HCT116 (cell line): ENCODE measurements at regions not wholly inside any gene's neighbourhood (a gene's known extent, or its start where the extent isn't known, plus 50 kb on each side); places are given as distances from the start of the nearest gene placed in this dataset.

Experiments
- ATAC-seq: fragments of 200-7000 bp; cut with Tn5 transposase; 2 replicates; pipeline ENCODE4 v1.9.1; 2020; ENCODE audit warnings: mild to moderate bottlenecking, moderate library complexity
- BruUV-seq: library from RNA; stranded (reverse); fragments of 400-500 nt; replicated peaks from 2 replicates; lab custom pipeline; 2021; lab: Mats Ljungman, UMichigan
- CTCF ChIA-PET: fragments of 300-600 bp; sonication (Branson Sonifier 250); formaldehyde crosslinking; loops from one replicate; lab custom pipeline; 2021; ENCODE audit warnings: antibody characterized with exemption; lab: Charles Lee
- POLR2A ChIA-PET: fragments of 300-600, 350-600 bp; sonication (Branson Sonifier 250); formaldehyde crosslinking; loops from one replicate; lab custom pipeline; 2021; ENCODE audit warnings: antibody characterized with exemption; lab: Charles Lee
- RAD21 ChIA-PET, 2 experiments: fragments of 300-600 bp; sonication (Branson Sonifier 250); formaldehyde crosslinking; loops; one replicate each; lab custom pipeline; 2023; ENCODE audit warnings: low total read pairs in 2 of 2; ENCODE audit not compliant: uncharacterized antibody in 2 of 2, unreplicated experiment in 2 of 2, low non-redundant PET in 1 of 2; lab: Charles Lee
- DNase-seq: peaks from one replicate; pipeline ENCODE4 v3.0.0-alpha.2; 2010; ENCODE audit warnings: low read depth, low spot score
- H2AFZ ChIP-seq: fragments of 200-600 bp; shearing (Covaris generic), sonication (generic); 2 replicates; pipeline ENCODE4 v1.6.1; 2017; ENCODE audit warnings: low read depth, mixed run types, mixed read lengths, antibody characterized with exemption, low read length; ENCODE audit not compliant: poor library complexity, severe bottlenecking
- H3K27ac ChIP-seq: 2 replicates; pipeline ENCODE4 v1.5.1; 2012; ENCODE audit warnings: low read depth, low read length
- H3K27me3 ChIP-seq: fragments of 200-600 bp; sonication (generic); 2 replicates; pipeline ENCODE4 v1.6.1; 2016; ENCODE audit warnings: mixed run types, low read length, mixed read lengths; ENCODE audit not compliant: insufficient read depth
- H3K36me3 ChIP-seq, 2 experiments: fragments of 200-500 bp in 1 of 2; fragments of 200-600 bp in 1 of 2; sonication (Bioruptor generic) in 1 of 2; sonication (generic) in 1 of 2; 2 replicates each; pipeline versions ENCODE4 v1.5.1 to v1.6.1; 2014 to 2016; ENCODE audit warnings: low read length in 2 of 2, inconsistent platforms in 1 of 2, mixed read lengths in 1 of 2, mixed run types in 1 of 2; ENCODE audit not compliant: insufficient read depth in 2 of 2, control insufficient read depth in 1 of 2
- H3K4me1 ChIP-seq, 2 experiments: fragments of 200-600 bp in 1 of 2; sonication (generic) in 1 of 2; 2 replicates each; pipeline versions ENCODE4 v1.5.1 to v1.6.1; 2012 to 2017; ENCODE audit warnings: low read length in 2 of 2, inconsistent platforms in 1 of 2, mild to moderate bottlenecking in 1 of 2, mixed read lengths in 1 of 2, mixed run types in 1 of 2, moderate library complexity in 1 of 2; ENCODE audit not compliant: insufficient read depth in 2 of 2, control insufficient read depth in 1 of 2
- H3K4me2 ChIP-seq: fragments of 200-600 bp; sonication (generic); 2 replicates; pipeline ENCODE4 v1.6.1; 2017; ENCODE audit warnings: mixed run types, low read length, mixed read lengths
- H3K4me3 ChIP-seq, 2 experiments: fragments of 200-600 bp in 1 of 2; sonication (generic) in 1 of 2; replicated peaks in 1 of 2; 2 replicates each; pipeline ENCODE4 v1.5.1; 2011 to 2016; ENCODE audit warnings: low read length in 2 of 2, control low read depth in 1 of 2, low read depth in 1 of 2, mild to moderate bottlenecking in 1 of 2, mixed read lengths in 1 of 2, mixed run types in 1 of 2
- H3K79me2 ChIP-seq: fragments of 200-600 bp; sonication (generic); 2 replicates; pipeline ENCODE4 v1.6.1; 2017; ENCODE audit warnings: mild to moderate bottlenecking, mixed run types, low read length, moderate library complexity, mixed read lengths; ENCODE audit not compliant: insufficient read depth
- H3K9ac ChIP-seq: fragments of 200-600 bp; sonication (generic); 2 replicates; pipeline ENCODE4 v1.6.1; 2016; ENCODE audit warnings: low read length, mixed read lengths
- H3K9me2 ChIP-seq: fragments of 200-600 bp; sonication (generic), shearing (Covaris generic); 2 replicates; pipeline ENCODE4 v1.6.1; 2017; ENCODE audit warnings: mixed run types, mild to moderate bottlenecking, moderate library complexity; ENCODE audit not compliant: insufficient read depth
- H3K9me3 ChIP-seq, 2 experiments: fragments of 200-500 bp in 1 of 2; fragments of 200-600 bp in 1 of 2; sonication (Bioruptor generic) in 1 of 2; sonication (generic) in 1 of 2; 2 replicates each; pipeline ENCODE4 v1.6.1; 2014 to 2017; ENCODE audit warnings: low read length in 2 of 2, mixed read lengths in 2 of 2, inconsistent platforms in 1 of 2, low read depth in 1 of 2, mild to moderate bottlenecking in 1 of 2, mixed run types in 1 of 2, moderate library complexity in 1 of 2; ENCODE audit not compliant: control insufficient read depth in 1 of 2, insufficient read depth in 1 of 2
- H4K20me1 ChIP-seq: fragments of 200-600 bp; sonication (generic), shearing (Covaris generic); 2 replicates; pipeline ENCODE4 v1.6.1; 2017; ENCODE audit warnings: mixed run types, mild to moderate bottlenecking, moderate library complexity; ENCODE audit not compliant: insufficient read depth
- ATF3 ChIP-seq: IDR thresholded peaks from 2 replicates; pipeline ENCODE4 v1.6.1; 2012
- CBX3 ChIP-seq: IDR thresholded peaks from 2 replicates; pipeline ENCODE4 v1.6.1; 2012; ENCODE audit warnings: low read depth
- CEBPB ChIP-seq: IDR thresholded peaks from 2 replicates; pipeline ENCODE4 v1.6.1; 2012; ENCODE audit warnings: low read depth
- CTCF ChIP-seq, 3 experiments: fragments of 200-600 bp in 1 of 3; sonication (generic) in 1 of 3; IDR thresholded peaks in 2 of 3; conservative IDR thresholded peaks in 1 of 3; 2 replicates each; pipeline ENCODE4 v1.5.1; 2012 to 2017; ENCODE audit warnings: low read depth in 2 of 3, low read length in 2 of 3, antibody characterized with exemption in 1 of 3, borderline replicate concordance in 1 of 3, control low read depth in 1 of 3, mild to moderate bottlenecking in 1 of 3, mixed read lengths in 1 of 3, mixed run types in 1 of 3, moderate library complexity in 1 of 3; ENCODE audit not compliant: insufficient read depth in 1 of 3
- EGR1 ChIP-seq: IDR thresholded peaks from 2 replicates; pipeline ENCODE4 v1.6.1; 2012; ENCODE audit warnings: low read depth
- ELF1 ChIP-seq: IDR thresholded peaks from 2 replicates; pipeline ENCODE4 v1.6.1; 2012; ENCODE audit warnings: low read depth, borderline replicate concordance
- EZH2 ChIP-seq: fragments of 200-600 bp; sonication (generic); IDR thresholded peaks from 2 replicates; pipeline ENCODE4 v1.6.1; 2017; ENCODE audit warnings: antibody characterized with exemption, mixed run types
- FOSL1 ChIP-seq: IDR thresholded peaks from 2 replicates; pipeline ENCODE4 v1.6.1; 2012; ENCODE audit warnings: low read depth
- JUND ChIP-seq: IDR thresholded peaks from 2 replicates; pipeline ENCODE4 v1.6.1; 2012
- MAX ChIP-seq: IDR thresholded peaks from 2 replicates; pipeline ENCODE4 v1.6.1; 2012
- RAD21 ChIP-seq: IDR thresholded peaks from 2 replicates; pipeline ENCODE4 v1.6.1; 2012; ENCODE audit warnings: low read depth, mild to moderate bottlenecking
- REST ChIP-seq: IDR thresholded peaks from 2 replicates; pipeline ENCODE4 v1.6.1; 2012; ENCODE audit warnings: low read depth
- SIN3A ChIP-seq: IDR thresholded peaks from 2 replicates; pipeline ENCODE4 v1.6.1; 2012; ENCODE audit warnings: low read depth
- SP1 ChIP-seq: IDR thresholded peaks from 2 replicates; pipeline ENCODE4 v1.6.1; 2012; ENCODE audit warnings: low read depth
- SRF ChIP-seq: IDR thresholded peaks from 2 replicates; pipeline ENCODE4 v1.6.1; 2012; ENCODE audit warnings: low read depth
- YY1 ChIP-seq: IDR thresholded peaks from 2 replicates; pipeline ENCODE4 v1.6.1; 2011; ENCODE audit warnings: low read length, low read depth, moderate library complexity, mild to moderate bottlenecking; ENCODE audit not compliant: insufficient replicate concordance; ENCODE audit errors: extremely low read depth
- ZFX ChIP-seq: fragments of 450-650 bp; IDR thresholded peaks from 2 replicates; pipeline ENCODE4 v1.6.1; 2017
- intact Hi-C: fragments of 100-400 bp; cut with micrococcal nuclease; formaldehyde crosslinking; loops from 2 replicates; pipeline ENCODE4 v1.10.0; 2022

- no peaks in the 10 kb centered on the region for H3K27me3 ChIP-seq
- CTCF ChIA-PET, result no interaction called here
- H3K27ac ChIP-seq, result no peak overlapping the region
- H3K4me1 ChIP-seq, result no peaks in the 10 kb centered on the region
- RAD21 ChIA-PET, result no interaction called here
- DNase-seq (no peak), ATAC-seq (no peak)
- no peaks in the 10 kb centered on the region for H3K9me3 ChIP-seq
- H3K4me2 ChIP-seq, result no peak overlapping the region
- H3K9ac ChIP-seq, result no peak overlapping the region
- no peaks in the 10 kb centered on the region for H3K79me2 ChIP-seq
- H2AFZ ChIP-seq, result no peak overlapping the region
- TF ChIP-seq CTCF (IDR thresholded peaks at IDR 0.05 in 2 of 3, conservative IDR thresholded peaks at IDR 0.05 in 1 of 3; ENCODE audit: borderline replicate concordance in 1 of 3, insufficient read depth in 1 of 3, low read depth in 2 of 3, low read length in 2 of 3) (no peak), ZFX (no peak), REST (no peak), FOSL1 (no peak), ELF1 (no peak), SP1 (no peak), CEBPB (no peak), SIN3A (no peak), YY1 (no peak), ATF3 (no peak), SRF (no peak), EZH2 (no peak), MAX (no peak), RAD21 (no peak), CBX3 (no peak), EGR1 (no peak), JUND (no peak)
- H3K4me3 ChIP-seq, result no peak overlapping the region
- no peaks in the 10 kb centered on the region for H3K36me3 ChIP-seq
- H3K9me2 ChIP-seq, result no peaks in the 10 kb centered on the region
- no TSS peak for BruUV-seq
- POLR2A ChIA-PET, result no interaction called here
- no peaks in the 10 kb centered on the region for H4K20me1 ChIP-seq
- intact Hi-C loops, result no loop called here
Observed at GRCh38 chr2:167415068-167415467, 526.8 kb downstream of the XIRP2 start.
